Neural crest cell (in vitro differentiated cells): ENCODE measurements at regions not wholly inside any gene's neighbourhood (a gene's known extent, or its start where the extent isn't known, plus 50 kb on each side); places are given as distances from the start of the nearest gene placed in this dataset.

Source experiments
- DNase-seq: peaks from one replicate; pipeline ENCODE4 v3.0.0; 2021; ENCODE audit warnings: low read depth, mixed read lengths, low spot score
- H3K27ac Mint-ChIP-seq: one replicate; pipeline ENCODE4 v1.8.0; 2021; ENCODE audit warnings: mild to moderate bottlenecking, mixed read lengths; ENCODE audit not compliant: unreplicated experiment
- H3K27me3 Mint-ChIP-seq: 2 replicates; pipeline ENCODE4 v1.8.0; 2021; ENCODE audit warnings: low read depth, mild to moderate bottlenecking, mixed read lengths
- H3K36me3 Mint-ChIP-seq: 2 replicates; pipeline ENCODE4 v1.8.0; 2021; ENCODE audit warnings: low read depth, mild to moderate bottlenecking, mixed read lengths
- H3K4me1 Mint-ChIP-seq: 2 replicates; pipeline ENCODE4 v1.8.0; 2021; ENCODE audit warnings: mixed read lengths
- H3K4me3 Mint-ChIP-seq: one replicate; pipeline ENCODE4 v1.8.0; 2021; ENCODE audit warnings: mild to moderate bottlenecking, mixed read lengths
- H3K9me3 Mint-ChIP-seq: 2 replicates; pipeline ENCODE4 v1.8.0; 2021; ENCODE audit warnings: mixed read lengths
- TF ChIP-seq, protein P1 (sequence below): fragments of 200-600 bp; sonication (generic); conservative IDR thresholded peaks from 2 replicates; pipeline ENCODE4 v1.5.0; 2021; ENCODE audit warnings: antibody characterized with exemption, mild to moderate bottlenecking

DNA sequence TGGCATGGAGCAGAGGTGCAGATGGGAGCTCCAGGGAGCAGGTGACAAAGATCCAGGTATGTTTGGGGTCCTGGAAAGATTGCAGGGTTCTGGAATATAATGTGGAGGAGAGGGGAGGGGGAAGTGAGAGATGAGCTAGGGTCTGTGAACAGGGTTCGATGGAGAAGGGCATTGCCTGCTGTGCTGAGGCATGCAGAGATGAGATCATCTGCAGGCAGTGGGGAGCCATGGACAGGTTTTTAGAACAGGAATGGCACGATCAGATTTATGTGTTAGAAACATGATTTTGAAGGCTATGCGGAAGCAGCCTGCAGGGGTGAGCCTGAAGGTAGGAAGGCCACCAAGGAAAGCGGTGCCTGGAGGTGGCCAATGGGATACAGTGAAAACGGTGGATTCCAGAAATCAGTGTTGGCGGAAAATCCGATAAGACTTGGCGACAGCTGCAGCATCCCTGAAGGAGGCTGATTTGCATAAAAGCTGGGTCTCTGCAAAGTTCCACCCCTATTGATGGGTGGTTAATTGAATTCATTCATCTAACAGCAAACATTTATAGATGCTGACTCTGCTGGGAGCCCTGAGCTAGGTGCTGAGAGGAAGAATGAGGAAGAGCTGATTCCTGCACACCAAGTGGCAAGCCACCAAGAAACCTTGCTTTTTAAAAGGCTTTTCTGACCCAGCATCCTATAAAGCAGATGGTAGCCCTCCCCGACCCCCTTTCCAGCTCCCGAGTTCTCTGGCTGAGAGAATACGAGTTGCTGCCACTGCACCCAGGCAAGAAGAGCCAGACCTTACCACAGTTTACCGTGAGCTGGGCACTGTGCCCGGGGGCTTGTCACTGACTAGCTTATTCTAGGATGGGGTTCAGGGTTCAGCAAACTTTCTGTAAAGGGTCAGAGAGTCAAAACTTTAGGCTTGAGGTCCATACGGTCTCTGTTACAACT lies 139.2 kb upstream of the SMIM23 start:
- H3K4me1 Mint-ChIP-seq = peaks cover 57% of the 10 kb centered on the region
- H3K27ac Mint-ChIP-seq = peak overlapping the region; percentile 74
- no peaks in the 10 kb centered on the region for H3K36me3 Mint-ChIP-seq
- no peaks in the 10 kb centered on the region for H3K9me3 Mint-ChIP-seq
- H3K4me3 Mint-ChIP-seq = no peak overlapping the region
- no peak for DNase-seq
- no peaks in the 10 kb centered on the region for H3K27me3 Mint-ChIP-seq
- TF ChIP-seq, protein P1, sequence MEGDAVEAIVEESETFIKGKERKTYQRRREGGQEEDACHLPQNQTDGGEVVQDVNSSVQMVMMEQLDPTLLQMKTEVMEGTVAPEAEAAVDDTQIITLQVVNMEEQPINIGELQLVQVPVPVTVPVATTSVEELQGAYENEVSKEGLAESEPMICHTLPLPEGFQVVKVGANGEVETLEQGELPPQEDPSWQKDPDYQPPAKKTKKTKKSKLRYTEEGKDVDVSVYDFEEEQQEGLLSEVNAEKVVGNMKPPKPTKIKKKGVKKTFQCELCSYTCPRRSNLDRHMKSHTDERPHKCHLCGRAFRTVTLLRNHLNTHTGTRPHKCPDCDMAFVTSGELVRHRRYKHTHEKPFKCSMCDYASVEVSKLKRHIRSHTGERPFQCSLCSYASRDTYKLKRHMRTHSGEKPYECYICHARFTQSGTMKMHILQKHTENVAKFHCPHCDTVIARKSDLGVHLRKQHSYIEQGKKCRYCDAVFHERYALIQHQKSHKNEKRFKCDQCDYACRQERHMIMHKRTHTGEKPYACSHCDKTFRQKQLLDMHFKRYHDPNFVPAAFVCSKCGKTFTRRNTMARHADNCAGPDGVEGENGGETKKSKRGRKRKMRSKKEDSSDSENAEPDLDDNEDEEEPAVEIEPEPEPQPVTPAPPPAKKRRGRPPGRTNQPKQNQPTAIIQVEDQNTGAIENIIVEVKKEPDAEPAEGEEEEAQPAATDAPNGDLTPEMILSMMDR = no peak

DNA sequence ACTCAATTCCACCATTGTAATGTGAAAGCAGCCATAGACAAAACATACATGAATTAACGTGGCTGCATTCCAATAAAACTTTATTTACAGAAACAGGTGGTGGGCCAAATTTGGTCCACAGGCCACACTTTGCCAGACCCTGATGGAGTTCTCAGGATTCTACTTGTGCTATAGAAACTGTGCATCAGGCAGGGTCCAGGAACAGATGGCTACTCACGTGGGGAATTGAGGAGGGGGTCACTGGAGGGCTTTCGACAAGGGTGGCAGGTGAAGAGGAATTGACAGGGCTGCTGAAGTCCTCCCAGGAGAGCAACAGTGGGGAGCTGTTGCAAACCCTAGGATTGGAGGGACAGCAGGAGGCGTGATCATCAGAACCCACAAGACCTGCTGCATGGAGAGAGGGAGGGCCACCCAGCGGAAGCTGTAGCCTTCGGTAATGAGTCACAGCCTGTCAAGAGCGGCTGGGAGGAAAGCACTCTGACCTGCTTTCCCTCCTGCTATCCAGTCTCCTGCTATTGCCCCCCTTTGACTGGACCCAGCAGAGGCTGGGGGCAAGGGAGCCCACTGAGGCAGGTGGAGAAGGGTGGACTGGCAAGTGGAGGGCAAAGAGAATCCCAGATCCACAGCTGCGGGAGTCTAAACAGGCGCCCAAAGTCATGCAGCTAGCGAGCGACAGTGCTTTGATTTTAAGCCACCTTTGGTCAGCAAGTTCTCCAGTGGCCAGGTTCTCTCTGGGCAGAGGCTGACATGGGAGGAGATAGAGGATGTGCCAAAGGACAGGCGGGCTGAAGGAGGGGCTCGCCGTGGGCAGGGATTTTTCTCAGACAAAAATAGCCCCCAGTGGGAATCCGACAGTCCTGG lies 138.3 kb upstream of the SMIM23 start:
- no peak overlapping the region for H3K27ac Mint-ChIP-seq
- H3K4me1 Mint-ChIP-seq = peaks cover 54% of the 10 kb centered on the region
- H3K4me3 Mint-ChIP-seq = no peak overlapping the region
- DNase-seq = no peak
- no peaks in the 10 kb centered on the region for H3K9me3 Mint-ChIP-seq
- TF ChIP-seq, protein P1 = no peak
- H3K27me3 Mint-ChIP-seq = no peaks in the 10 kb centered on the region
- H3K36me3 Mint-ChIP-seq = no peaks in the 10 kb centered on the region

DNA sequence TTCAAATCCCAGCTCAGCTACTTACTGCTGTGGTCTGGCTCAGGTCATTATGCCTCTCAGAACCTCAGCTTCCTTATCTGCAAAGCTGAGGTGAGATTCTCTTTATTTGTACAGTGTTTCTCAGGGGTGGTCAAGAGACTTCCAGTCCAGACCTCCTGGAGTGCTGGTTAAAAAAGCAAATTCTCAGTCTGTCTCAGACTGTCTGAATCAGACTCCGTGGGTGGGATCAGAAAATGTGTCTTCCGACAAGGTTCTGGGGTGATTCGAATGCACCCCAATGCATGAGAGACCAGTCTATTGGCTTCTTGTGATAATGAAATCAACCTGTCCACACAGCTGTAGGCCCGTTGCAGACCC lies 137.7 kb upstream of the SMIM23 start:
- Mint-ChIP-seq H3K36me3 (no peaks in the 10 kb centered on the region), H3K27ac (no peak overlapping the region), H3K4me3 (no peak overlapping the region), H3K9me3 (no peaks in the 10 kb centered on the region), H3K27me3 (no peaks in the 10 kb centered on the region), H3K4me1 (peaks cover 48% of the 10 kb centered on the region)
- DNase-seq = no peak
- TF ChIP-seq, protein P1 = no peak

DNA sequence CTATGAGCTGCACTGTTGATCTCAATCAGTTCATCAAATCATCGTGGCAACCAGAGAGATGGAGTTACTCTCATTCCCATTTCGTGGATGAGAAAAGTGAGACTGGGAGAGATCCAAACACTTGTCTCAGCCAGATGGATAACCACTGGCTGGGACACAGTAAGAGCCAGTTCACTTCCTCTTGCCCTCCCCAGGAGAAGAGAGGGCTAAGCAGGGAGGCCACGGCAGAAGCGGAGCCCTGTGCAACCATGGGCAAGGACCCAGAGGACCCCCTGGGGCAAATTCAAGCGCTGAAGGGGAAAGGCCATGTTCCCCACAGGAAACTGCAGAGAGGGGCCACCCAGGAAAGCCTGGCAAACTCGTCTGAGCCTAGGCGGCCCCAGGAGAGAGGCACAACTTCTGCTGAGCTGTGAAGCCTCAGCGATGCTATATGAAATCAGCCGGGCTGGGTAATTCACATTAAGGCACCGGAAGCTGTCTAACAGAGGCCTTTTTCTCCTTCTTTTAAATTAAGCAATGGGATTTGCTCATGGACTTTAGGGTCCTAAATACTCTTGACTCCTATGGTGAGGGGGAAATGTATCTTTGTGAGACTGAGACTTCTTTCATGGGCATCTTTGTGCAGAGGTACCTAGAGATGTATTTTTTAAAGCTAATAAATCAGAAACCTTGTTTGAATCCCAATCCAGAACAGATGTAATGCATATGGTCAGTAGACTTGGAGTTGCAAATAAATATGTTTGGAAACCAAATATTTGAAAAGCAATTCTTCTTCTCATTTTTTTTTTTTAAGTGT lies 137.1 kb upstream of the SMIM23 start:
- no peak overlapping the region for H3K27ac Mint-ChIP-seq

DNA sequence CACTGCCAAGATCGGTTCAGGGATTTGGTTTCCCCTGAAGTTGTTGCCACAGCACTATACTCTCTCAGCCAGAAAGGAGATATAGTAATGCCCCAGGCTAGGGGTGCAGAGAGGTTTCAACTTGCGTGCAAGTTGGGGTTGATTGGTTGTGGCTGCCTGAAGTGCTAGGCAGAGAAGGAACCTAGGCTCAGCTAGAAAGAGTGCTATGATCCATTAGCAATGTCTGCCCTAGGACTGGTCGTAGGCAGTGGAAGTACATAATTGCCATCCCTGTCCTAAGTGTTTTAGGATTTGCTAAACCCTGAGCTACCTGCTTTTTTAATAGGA lies 136.6 kb upstream of the SMIM23 start:
- H3K27ac Mint-ChIP-seq = no peak overlapping the region
- no peak for DNase-seq
- TF ChIP-seq, protein P1 = no peak
- no peak overlapping the region for H3K4me3 Mint-ChIP-seq
- H3K27me3 Mint-ChIP-seq = no peaks in the 10 kb centered on the region
- H3K36me3 Mint-ChIP-seq = no peaks in the 10 kb centered on the region
- peaks cover 36% of the 10 kb centered on the region for H3K4me1 Mint-ChIP-seq
- no peaks in the 10 kb centered on the region for H3K9me3 Mint-ChIP-seq

More for the DNA sequence above, 137.1 kb upstream of the SMIM23 start:
- no peaks in the 10 kb centered on the region for H3K36me3 Mint-ChIP-seq
- H3K9me3 Mint-ChIP-seq = no peaks in the 10 kb centered on the region
- peaks cover 42% of the 10 kb centered on the region for H3K4me1 Mint-ChIP-seq
- no peak overlapping the region for H3K4me3 Mint-ChIP-seq
- TF ChIP-seq, protein P1 = no peak
- DNase-seq = no peak
- no peaks in the 10 kb centered on the region for H3K27me3 Mint-ChIP-seq
